T-helper 1 cell (primary cell): ENCODE measurements at regions not wholly inside any gene's neighbourhood (a gene's known extent, or its start where the extent isn't known, plus 50 kb on each side); places are given as distances from the start of the nearest gene placed in this dataset.
A peak's percentile ranks its signal among the peaks of the same experiment; 100 is the strongest.
"Not testable (repeated sequence)": the region's sequence is repeated elsewhere in the genome, so short reads cannot be mapped to it uniquely, and the experiment has no call there.

Experiments
- DNase-seq, 5 donors: peaks; one replicate each; pipeline ENCODE4 v3.0.0-alpha.2; 2012 to 2020

DNA sequence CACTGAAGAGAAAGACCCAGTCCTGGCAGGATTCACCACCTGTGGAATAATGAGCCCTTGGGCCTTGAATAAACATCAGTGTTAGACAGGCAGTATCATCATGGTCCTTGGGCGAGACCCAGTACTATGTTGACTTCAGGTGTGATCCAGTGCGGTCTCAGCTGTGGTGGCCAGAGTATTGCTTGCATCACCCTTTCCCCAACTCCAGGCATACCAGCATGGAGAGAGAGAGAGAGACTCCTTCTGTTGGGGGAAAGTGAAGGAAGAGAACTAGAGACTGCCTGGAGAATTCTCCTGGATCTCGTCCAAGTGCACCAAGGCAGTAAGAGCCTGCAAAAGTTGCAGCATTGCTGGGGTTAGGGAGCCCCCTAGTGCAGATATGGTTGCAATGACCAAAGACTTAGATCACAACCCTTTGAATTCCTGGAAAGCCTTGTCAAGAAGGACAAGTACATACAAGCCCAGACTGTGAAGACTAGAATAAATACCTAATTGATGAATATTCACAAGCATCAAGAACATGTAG lies 61.1 kb upstream of the VAMP7 start:
- DNase-seq = peak in 3 of 5 donors; percentile 12 to 38 (median 18)

GRCh38 chrX:155819525-155819924 lies 61.6 kb upstream of the VAMP7 start:
- DNase-seq = no peak

DNA sequence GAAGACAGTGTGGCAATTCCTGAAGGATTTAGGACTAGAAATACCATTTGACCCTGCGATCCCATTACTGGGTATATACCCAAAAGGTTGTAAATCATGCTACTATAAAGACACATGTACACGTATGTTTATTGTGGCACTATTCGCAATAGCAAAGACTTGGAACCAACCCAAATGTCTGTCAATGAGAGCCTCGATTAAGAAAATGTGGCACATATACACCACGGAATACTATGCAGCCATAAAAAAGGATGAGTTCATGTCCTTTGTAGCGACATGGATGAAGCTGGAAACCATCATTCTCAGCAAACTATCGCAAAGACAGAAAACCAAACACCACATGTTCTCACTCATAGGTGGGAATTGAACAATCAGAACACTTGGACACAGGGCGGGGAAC lies 66.8 kb upstream of the VAMP7 start:
- DNase-seq = not testable (repeated sequence)

DNA sequence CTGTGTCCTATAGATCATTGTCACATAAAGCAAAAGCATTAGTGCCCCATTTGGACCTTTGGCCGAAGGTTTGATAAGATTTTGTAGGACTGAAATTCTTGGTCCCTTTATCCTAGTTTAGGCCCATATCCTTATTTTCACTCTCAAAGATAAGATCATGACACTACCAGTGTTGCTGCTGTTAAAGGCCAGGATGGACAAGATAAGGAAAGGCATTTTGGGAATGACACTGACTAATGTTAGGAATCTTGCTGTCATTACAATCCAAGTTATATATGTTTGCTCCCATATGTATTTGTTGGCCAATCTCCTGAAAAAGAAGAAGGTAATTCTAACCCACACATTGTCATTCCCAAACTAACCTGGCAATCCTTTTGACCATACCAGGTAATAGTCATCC lies 101.3 kb upstream of the VAMP7 start:
- no peak for DNase-seq

DNA sequence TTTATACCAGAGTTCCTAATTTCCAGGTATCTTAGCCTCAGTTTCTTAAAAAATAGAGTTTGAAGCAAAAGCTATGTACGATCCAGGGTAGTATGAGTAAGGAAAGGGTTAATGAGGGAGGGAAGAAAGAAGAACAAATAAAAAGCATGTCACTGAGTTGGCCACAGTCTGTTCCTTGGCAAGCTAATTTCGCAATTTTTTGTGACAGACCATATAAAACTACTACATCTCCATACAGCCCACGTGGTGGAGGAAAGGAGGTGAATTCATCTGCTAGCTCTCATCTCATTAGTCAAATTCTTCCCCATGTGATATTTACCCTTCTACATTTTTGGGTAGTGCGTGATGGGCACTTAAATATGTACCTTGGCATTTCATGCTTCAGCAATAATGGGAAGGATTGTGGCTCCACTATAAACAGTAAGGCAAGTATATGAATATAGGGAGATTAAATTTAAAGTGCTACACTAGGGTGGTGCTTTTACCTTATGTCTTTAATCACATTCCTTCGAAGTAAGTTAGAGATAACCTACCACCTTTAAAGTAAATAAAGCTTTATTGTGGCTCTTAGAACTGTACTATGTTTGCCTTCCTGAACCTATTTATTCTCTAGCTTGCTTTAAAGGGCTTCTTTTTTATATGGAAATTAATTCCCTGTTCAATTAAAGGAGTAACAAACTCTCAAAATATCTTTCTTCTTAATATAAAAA lies 102.1 kb upstream of the VAMP7 start:
- no peak for DNase-seq

- no peak for DNase-seq
These were observed 106.8 kb upstream of the VAMP7 start for GRCh38 chrX:155774387-155774786.

DNA sequence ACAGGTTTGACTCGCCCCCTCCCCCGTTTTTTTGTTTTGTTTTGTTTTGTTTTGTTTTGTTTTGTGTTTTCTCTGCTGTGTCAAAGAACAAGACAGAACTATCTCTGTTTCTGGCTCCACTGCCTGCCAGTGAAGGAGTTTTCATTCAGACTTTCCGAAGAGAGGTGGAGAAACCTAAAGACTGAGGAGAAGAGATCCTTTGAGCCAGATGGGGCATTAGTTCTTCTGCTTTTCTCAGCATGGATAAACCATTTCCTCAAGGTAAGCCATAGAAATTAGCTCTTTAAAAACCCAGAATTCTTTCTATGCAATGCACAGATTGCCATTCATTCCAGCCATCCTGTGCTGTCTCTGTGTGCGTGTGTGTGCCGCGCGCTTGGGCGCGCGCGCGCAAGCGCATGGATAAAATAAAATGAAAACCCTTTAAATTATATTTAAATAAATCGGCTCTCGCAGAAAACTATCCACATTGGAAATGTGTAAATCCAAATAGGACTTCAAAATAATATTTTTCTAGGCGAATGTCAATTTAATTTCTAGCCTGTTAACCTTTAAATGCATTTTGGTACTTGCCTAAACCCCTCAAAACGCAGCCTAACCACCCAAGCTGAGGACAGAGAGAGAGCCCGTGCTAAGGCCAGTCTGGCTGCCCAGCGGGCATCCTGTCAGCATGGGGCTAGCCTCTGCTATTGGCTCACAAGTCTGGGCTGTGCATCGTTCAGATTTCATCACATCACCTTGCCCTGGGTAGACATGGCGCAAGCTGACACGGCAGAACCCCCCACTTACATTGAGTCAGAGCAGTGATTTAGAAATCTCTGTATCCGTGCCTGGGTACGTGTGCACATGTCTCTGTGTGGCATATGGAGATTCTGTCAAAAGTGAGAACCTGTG lies 113.0 kb upstream of the VAMP7 start:
- DNase-seq = peak in 1 of 5 donors; percentile 2

DNA sequence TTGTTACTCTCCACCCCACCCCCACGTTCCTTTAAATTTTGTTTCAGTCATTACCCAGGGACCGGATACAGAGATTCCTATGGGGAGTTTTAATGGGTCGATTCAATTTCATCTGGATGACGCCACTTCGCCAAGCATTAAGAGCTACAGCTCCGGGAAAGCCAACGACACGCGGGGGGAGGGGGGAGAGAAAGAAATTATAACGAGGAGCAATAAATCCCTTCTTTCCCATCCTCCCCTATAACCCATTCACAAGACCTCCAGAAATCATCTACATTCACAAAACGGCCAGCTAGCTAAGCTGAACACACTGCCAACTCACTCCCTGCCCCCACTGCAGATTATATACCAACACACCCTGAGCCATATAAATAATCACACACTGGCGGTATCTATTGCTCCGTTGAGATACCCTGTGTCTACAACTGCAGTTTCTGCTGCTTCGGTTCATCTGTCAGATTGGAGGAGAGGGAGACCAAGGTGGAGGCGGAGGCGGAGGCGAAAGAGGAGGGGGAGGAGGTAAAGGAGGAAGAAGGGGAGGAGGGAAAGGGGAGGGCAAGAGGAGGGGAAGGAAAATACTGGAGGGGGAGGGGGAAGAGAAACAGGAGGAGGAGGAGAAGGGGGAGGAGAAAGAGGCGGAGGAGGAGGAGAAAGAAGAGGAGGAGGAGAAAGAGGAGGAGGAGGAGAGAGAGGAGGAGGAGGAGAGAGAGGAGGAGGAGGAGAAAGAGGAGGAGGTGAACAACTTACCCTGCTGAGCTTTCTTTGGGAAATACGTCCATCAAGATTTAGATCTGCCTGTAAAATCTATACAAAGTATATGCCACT lies 113.9 kb upstream of the VAMP7 start:
- DNase-seq = peak in 2 of 5 donors; percentile 3 to 61

DNA sequence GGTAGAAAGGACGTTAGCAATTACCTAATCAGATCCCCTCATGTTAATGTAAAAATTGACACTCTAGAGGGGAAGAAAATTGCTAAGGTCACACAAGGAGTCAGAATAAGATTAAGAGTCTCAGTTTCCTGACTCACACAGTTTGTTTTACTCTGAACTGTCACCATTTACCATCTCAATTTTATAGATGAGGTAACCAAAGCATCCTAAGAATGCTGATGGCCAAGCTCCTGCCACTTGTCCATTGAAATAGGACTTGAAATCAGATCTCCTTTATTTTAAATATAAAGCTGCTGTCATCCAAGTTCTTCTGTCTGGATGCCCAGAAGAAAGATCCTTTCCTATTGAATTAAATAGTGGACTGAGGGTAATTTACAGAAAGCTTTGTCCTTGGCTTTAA lies 114.8 kb upstream of the VAMP7 start:
- DNase-seq = no peak

DNA sequence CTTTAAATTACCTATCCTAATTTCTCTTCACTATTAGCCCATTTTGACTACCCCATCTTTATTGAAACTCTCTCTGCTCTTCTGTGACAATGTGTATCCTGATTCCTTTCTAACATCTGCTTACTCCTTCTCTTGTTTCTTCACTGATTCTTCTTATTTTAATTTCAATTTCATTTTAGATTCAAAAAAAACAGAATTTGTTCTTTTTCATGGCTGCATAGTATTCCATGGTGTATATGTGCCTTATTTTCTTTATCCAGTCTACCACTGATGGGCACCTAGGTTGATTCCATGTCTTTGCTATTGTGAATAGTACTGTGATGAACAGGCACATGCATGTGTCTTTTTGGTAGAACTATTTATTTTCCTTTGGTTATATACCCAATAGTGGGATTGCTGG lies 120.0 kb upstream of the VAMP7 start:
- no peak for DNase-seq

- no peak for DNase-seq
These were observed 123.9 kb upstream of the VAMP7 start for GRCh38 chrX:155757046-155757759.

DNA sequence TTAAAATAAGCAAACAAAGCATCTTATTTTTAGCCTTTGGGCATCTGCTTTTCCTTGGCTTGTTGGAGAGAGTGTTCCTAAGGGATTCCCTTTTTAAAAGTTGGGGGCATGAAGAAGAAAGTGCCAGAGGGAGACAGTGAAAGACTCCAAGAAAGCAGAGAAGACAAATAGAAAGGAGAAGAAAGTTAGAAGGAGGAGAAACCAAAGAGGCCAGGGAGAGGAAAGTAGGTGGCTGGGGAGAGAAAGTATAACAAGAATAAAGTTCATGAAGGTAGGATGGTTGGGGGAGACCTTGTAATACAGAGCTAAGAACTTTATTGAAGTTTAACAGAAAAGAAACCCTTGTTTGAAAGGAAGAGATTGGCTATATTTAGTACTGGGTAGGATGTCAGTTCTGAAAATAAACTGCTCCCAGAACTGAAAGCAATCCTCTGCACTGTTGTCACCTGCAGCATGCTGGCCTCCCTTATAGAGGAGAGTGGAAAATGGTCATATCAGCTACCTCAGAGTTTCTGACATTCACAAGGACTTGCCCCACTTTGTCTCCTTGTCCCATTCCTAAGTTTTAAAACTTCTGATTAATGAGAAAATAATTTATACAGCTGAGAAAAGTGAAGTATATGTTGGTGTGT lies 125.3 kb upstream of the VAMP7 start:
- DNase-seq = no peak

- DNase-seq = no peak
These were observed 130.0 kb upstream of the VAMP7 start for GRCh38 chrX:155751131-155751530.

GRCh38 chrX:155747520-155747919 lies 133.6 kb upstream of the VAMP7 start:
- no peak for DNase-seq

DNA sequence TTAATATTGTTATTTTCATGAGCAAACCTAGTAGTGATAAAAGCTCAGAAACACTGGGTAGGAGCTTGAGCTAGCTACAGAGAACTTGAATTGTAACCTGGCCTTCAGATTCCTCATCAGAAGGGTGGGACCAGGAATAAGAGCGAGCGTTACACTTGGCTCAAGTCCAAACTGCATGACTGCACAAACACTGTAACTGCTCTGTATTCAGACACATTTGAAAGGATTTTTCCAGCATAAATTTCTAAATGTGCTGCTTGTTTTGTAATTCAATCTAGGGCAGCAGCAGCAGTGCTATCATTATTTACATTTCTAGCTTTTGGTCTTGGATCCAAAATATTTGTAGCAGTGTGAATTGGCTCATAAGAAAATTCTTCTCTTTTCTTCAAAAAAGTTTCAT lies 133.0 kb upstream of the TMLHE start:
- no peak for DNase-seq

- DNase-seq = no peak
These were observed 131.8 kb upstream of the TMLHE start for GRCh38 chrX:155744534-155744933.

DNA sequence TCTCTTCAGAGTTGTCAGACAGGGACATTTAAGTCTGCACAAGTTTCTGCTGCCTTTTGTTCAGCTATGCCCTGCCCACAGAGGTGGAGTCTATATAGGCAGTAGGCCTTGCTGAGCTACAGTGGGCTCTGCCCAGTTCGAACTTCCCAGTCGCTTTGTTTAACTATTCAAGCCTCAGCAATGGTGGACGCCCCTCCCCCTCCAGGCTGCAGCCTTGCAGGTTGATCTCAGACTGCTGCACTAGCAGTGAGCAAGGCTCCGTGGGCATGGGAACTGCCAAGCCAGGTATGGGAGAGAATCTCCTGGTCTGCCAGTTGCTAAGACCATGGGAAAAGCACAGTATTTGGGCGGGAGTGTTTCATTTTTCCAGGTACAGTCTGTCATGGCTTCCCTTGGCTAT lies 115.6 kb upstream of the TMLHE start:
- not testable (repeated sequence) for DNase-seq

GRCh38 chrX:155718972-155719586 lies 106.3 kb upstream of the TMLHE start:
- no peak for DNase-seq

DNA sequence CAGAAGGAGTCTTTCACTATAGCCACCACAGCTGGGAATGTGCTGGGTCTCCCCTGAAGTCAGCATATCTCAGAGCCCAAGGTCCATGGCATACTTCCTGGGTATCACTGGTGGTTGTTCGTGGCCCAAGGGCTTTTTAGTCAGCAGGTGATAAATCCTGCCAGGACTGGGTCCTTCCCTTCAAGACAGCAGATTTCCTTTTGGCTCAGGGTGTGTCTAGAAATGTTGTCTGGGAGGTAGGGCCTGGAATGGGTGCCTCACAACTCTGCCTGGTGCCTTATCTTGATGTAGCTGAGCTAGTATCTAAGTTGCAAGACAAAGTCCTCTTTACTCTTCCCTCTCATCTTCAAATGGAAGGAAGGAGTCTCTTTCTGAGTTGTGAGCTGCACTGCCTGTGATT lies 102.4 kb upstream of the TMLHE start:
- no peak for DNase-seq

GRCh38 chrX:155695419-155695818 lies 82.7 kb upstream of the TMLHE start:
- DNase-seq = no peak

DNA sequence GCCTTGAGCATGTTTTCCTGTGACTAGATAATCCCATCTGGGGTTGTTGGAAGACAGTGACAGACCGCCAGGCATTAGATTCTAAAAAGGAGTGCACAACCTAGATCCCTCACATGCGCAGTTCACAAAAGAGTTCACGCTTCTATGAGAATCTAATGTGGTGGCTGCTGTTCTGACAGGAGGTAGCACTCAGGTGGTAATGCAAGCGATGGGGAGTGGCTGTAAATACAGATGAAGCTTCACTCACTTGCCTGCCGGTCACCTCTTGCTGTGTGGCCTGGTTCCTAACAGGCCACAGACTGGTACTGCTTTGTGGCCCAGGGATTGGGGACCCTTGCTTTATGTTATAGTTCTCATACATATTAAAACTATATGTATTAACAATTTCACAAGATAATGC lies 81.9 kb upstream of the TMLHE start:
- no peak for DNase-seq
